HUES6 (cell line): ENCODE measurements at regions not wholly inside any gene's neighbourhood (a gene's known extent, or its start where the extent isn't known, plus 50 kb on each side); places are given as distances from the start of the nearest gene placed in this dataset.

Experiments used
- H3K27ac ChIP-seq: 2 replicates; pipeline ENCODE4 v1.7.0; 2013; ENCODE audit warnings: low read depth, mild to moderate bottlenecking, low read length, inconsistent platforms
- H3K27me3 ChIP-seq: 2 replicates; pipeline ENCODE4 v1.6.1; 2013; ENCODE audit warnings: low read length; ENCODE audit not compliant: control insufficient read depth, insufficient read depth
- H3K36me3 ChIP-seq: 2 replicates; pipeline ENCODE4 v1.6.1; 2013; ENCODE audit warnings: low read length; ENCODE audit not compliant: control insufficient read depth, insufficient read depth
- H3K4me1 ChIP-seq: 2 replicates; pipeline ENCODE4 v1.6.1; 2013; ENCODE audit warnings: low read length; ENCODE audit not compliant: control insufficient read depth, insufficient read depth
- H3K4me3 ChIP-seq: 2 replicates; pipeline ENCODE4 v1.5.1; 2013; ENCODE audit warnings: low read depth, low read length
- H3K9ac ChIP-seq: one replicate; pipeline ENCODE4 v1.6.1; 2013; ENCODE audit warnings: mild to moderate bottlenecking, low read length
- H3K9me3 ChIP-seq: 2 replicates; pipeline ENCODE4 v1.6.1; 2013; ENCODE audit warnings: low read depth, low read length; ENCODE audit not compliant: control insufficient read depth, insufficient read depth

- Histone ChIP-seq H3K36me3 (no peaks in the 10 kb centered on the region), H3K27ac (no peak overlapping the region), H3K4me3 (no peak overlapping the region), H3K4me1 (no peaks in the 10 kb centered on the region), H3K9ac (no peak overlapping the region), H3K27me3 (no peaks in the 10 kb centered on the region), H3K9me3 (peaks cover 10% of the 10 kb centered on the region)
These were observed 155.3 kb downstream of the SPCS3 start for GRCh38 chr4:176475067-176475466.

GRCh38 chr4:176478076-176478475, 158.3 kb downstream of the SPCS3 start:
- Histone ChIP-seq H3K36me3 (no peaks in the 10 kb centered on the region), H3K9me3 (peaks cover 10% of the 10 kb centered on the region), H3K9ac (no peak overlapping the region), H3K27ac (no peak overlapping the region), H3K4me3 (no peak overlapping the region), H3K4me1 (no peaks in the 10 kb centered on the region), H3K27me3 (no peaks in the 10 kb centered on the region)

GRCh38 chr4:176479767-176480166, 160.0 kb downstream of the SPCS3 start:
- no peak overlapping the region for H3K27ac ChIP-seq

GRCh38 chr4:176482972-176483371, 163.2 kb downstream of the SPCS3 start:
- no peak overlapping the region for H3K4me3 ChIP-seq
- H3K9me3 ChIP-seq = no peaks in the 10 kb centered on the region
- H3K27me3 ChIP-seq = no peaks in the 10 kb centered on the region
- H3K27ac ChIP-seq = no peak overlapping the region
- no peaks in the 10 kb centered on the region for H3K36me3 ChIP-seq
- no peak overlapping the region for H3K9ac ChIP-seq
- no peaks in the 10 kb centered on the region for H3K4me1 ChIP-seq

More at GRCh38 chr4:176479767-176480166, 160.0 kb downstream of the SPCS3 start:
- Histone ChIP-seq H3K27me3 (no peaks in the 10 kb centered on the region), H3K9ac (no peak overlapping the region), H3K4me3 (no peak overlapping the region), H3K9me3 (peaks cover 10% of the 10 kb centered on the region), H3K4me1 (no peaks in the 10 kb centered on the region), H3K36me3 (no peaks in the 10 kb centered on the region)

GRCh38 chr4:176484301-176484984, 164.7 kb downstream of the SPCS3 start:
- Histone ChIP-seq H3K9me3 (no peaks in the 10 kb centered on the region), H3K36me3 (no peaks in the 10 kb centered on the region), H3K9ac (no peak overlapping the region), H3K27ac (no peak overlapping the region), H3K27me3 (no peaks in the 10 kb centered on the region), H3K4me1 (no peaks in the 10 kb centered on the region), H3K4me3 (no peak overlapping the region)

GRCh38 chr4:176489001-176489400, 169.2 kb downstream of the SPCS3 start:
- Histone ChIP-seq H3K4me3 (no peak overlapping the region), H3K9me3 (no peaks in the 10 kb centered on the region), H3K4me1 (no peaks in the 10 kb centered on the region), H3K9ac (no peak overlapping the region), H3K27me3 (no peaks in the 10 kb centered on the region), H3K36me3 (no peaks in the 10 kb centered on the region), H3K27ac (no peak overlapping the region)

GRCh38 chr4:176492646-176493302, 173.0 kb downstream of the SPCS3 start:
- H3K9me3 ChIP-seq = no peaks in the 10 kb centered on the region
- H3K27ac ChIP-seq = no peak overlapping the region
- H3K9ac ChIP-seq = no peak overlapping the region
- no peaks in the 10 kb centered on the region for H3K27me3 ChIP-seq
- no peaks in the 10 kb centered on the region for H3K4me1 ChIP-seq
- no peaks in the 10 kb centered on the region for H3K36me3 ChIP-seq
- H3K4me3 ChIP-seq = no peak overlapping the region

GRCh38 chr4:176498617-176499256, 179.0 kb downstream of the SPCS3 start:
- H3K27ac ChIP-seq = no peak overlapping the region
- H3K36me3 ChIP-seq = no peaks in the 10 kb centered on the region
- H3K9ac ChIP-seq = no peak overlapping the region
- H3K4me1 ChIP-seq = no peaks in the 10 kb centered on the region
- H3K4me3 ChIP-seq = no peak overlapping the region
- no peaks in the 10 kb centered on the region for H3K9me3 ChIP-seq
- no peaks in the 10 kb centered on the region for H3K27me3 ChIP-seq

GRCh38 chr4:176499518-176499917, 179.8 kb downstream of the SPCS3 start:
- Histone ChIP-seq H3K4me3 (no peak overlapping the region), H3K27ac (no peak overlapping the region), H3K4me1 (no peaks in the 10 kb centered on the region), H3K27me3 (no peaks in the 10 kb centered on the region), H3K9ac (no peak overlapping the region), H3K36me3 (no peaks in the 10 kb centered on the region), H3K9me3 (no peaks in the 10 kb centered on the region)

- Histone ChIP-seq H3K9ac (no peak overlapping the region), H3K36me3 (no peaks in the 10 kb centered on the region), H3K4me3 (no peak overlapping the region), H3K4me1 (no peaks in the 10 kb centered on the region), H3K27ac (no peak overlapping the region), H3K9me3 (no peaks in the 10 kb centered on the region), H3K27me3 (no peaks in the 10 kb centered on the region)
These were observed 181.1 kb downstream of the SPCS3 start for GRCh38 chr4:176500894-176501293.

GRCh38 chr4:176504118-176504517, 184.4 kb downstream of the SPCS3 start:
- Histone ChIP-seq H3K36me3 (no peaks in the 10 kb centered on the region), H3K27me3 (no peaks in the 10 kb centered on the region), H3K4me3 (no peak overlapping the region), H3K4me1 (no peaks in the 10 kb centered on the region), H3K27ac (no peak overlapping the region), H3K9ac (no peak overlapping the region), H3K9me3 (no peaks in the 10 kb centered on the region)
